C4-2B (cell line): ENCODE measurements at regions not wholly inside any gene's neighbourhood (a gene's known extent, or its start where the extent isn't known, plus 50 kb on each side); places are given as distances from the start of the nearest gene placed in this dataset.

Experiments used
- CTCF ChIP-seq: fragments of 450-650 bp; conservative IDR thresholded peaks from 2 replicates; pipeline ENCODE4 v1.5.1; 2017; ENCODE audit warnings: mild to moderate bottlenecking
- ZFX ChIP-seq: fragments of 450-650 bp; IDR thresholded peaks from 2 replicates; pipeline ENCODE4 v1.6.1; 2017

- TF ChIP-seq CTCF (no peak), ZFX (no peak)
Measured at GRCh38 chr5:136764601-136765000, 399.3 kb upstream of the TRPC7 start.
